ENCODE measurements at regions not wholly inside any gene's neighbourhood (a gene's known extent, or its start where the extent isn't known, plus 50 kb on each side); places are given as distances from the start of the nearest gene placed in this dataset.

GRCh38 chr4:97498875-97499274 is 644.4 kb downstream of the STPG2 start:
- no peak for DNase-seq (ENCODE audit: low read depth in 2 of 2)

- no peak for DNase-seq (ENCODE audit: low read depth in 2 of 2)
These were observed 642.9 kb downstream of the STPG2 start for GRCh38 chr4:97500423-97500822.

- DNase-seq (ENCODE audit: low read depth in 2 of 2): no peak
These were observed 638.6 kb downstream of the STPG2 start for GRCh38 chr4:97504713-97505112.

- no peak for DNase-seq (ENCODE audit: low read depth in 2 of 2)
These were observed 635.6 kb downstream of the STPG2 start for GRCh38 chr4:97507587-97508245.

Data from dermis microvascular lymphatic vessel endothelial cell (primary cell).